GM12878 (cell line): ENCODE measurements at regions not wholly inside any gene's neighbourhood (a gene's known extent, or its start where the extent isn't known, plus 50 kb on each side); places are given as distances from the start of the nearest gene placed in this dataset. TPM values are rescaled to one million over a fixed set of nuclear protein-coding genes. Genes with fewer than 3 reads are reported as not detected.

Experiments
- ATAC-seq: fragments of 200-7000 bp; cut with Tn5 transposase; 3 replicates; pipeline ENCODE4 v1.9.1; 2020; ENCODE audit warnings: mild to moderate bottlenecking, moderate library complexity
- BruUV-seq: library from RNA; stranded (reverse); fragments of 400-500 nt; replicated peaks from 2 replicates; lab custom pipeline; 2021; lab: Mats Ljungman, UMichigan
- CTCF ChIA-PET: fragments of 300-600 bp; sonication (Branson Sonifier 250); formaldehyde crosslinking; extraction: SDS; loops from one replicate; lab custom pipeline; 2021; ENCODE audit warnings: inconsistent platforms; lab: Yijun Ruan, JAX
- POLR2A ChIA-PET: fragments of 350-600 bp; formaldehyde crosslinking; extraction: SDS; loops from one replicate; lab custom pipeline; 2021; ENCODE audit warnings: inconsistent platforms; lab: Charles Lee
- RAD21 ChIA-PET: fragments of 300-600 bp; sonication (Branson Sonifier 250); formaldehyde crosslinking; loops from one replicate; lab custom pipeline; 2023; ENCODE audit warnings: antibody characterized with exemption; ENCODE audit not compliant: unreplicated experiment; lab: Charles Lee
- SMC1A ChIA-PET: fragments of 300-600 bp; sonication (Branson Sonifier 250); formaldehyde crosslinking; loops from one replicate; lab custom pipeline; 2023; ENCODE audit not compliant: unreplicated experiment, uncharacterized antibody; lab: Charles Lee
- DNase-seq: peaks from one replicate; pipeline ENCODE4 v3.0.0-alpha.2; 2011; ENCODE audit warnings: low read depth, low spot score
- FAIRE-seq: peaks from 3 replicates; lab custom pipeline; 2011; peaks lifted over from hg19 to GRCh38; lab: Jason Lieb, UNC
- H2AFZ ChIP-seq: 2 replicates; pipeline ENCODE4 v1.6.0; 2011; ENCODE audit warnings: low read depth, low read length, control low read depth; ENCODE audit not compliant: control insufficient read depth
- H3K27ac ChIP-seq: 2 replicates; pipeline ENCODE4 v1.5.1; 2011; ENCODE audit warnings: control low read depth; ENCODE audit not compliant: control insufficient read depth, insufficient read depth
- H3K27me3 ChIP-seq, 2 experiments: replicated peaks in 1 of 2; 2 replicates each; pipeline versions ENCODE4 v1.6.0 to v1.6.1; 2011; ENCODE audit warnings: low read length in 1 of 2; ENCODE audit not compliant: control insufficient read depth in 2 of 2, insufficient read depth in 2 of 2
- H3K36me3 ChIP-seq, 2 experiments: 2 replicates each; pipeline ENCODE4 v1.5.1; 2011; ENCODE audit warnings: low read length in 1 of 2; ENCODE audit not compliant: control insufficient read depth in 2 of 2, insufficient read depth in 2 of 2
- H3K4me1 ChIP-seq: 2 replicates; pipeline ENCODE4 v1.6.1; 2011; ENCODE audit warnings: mild to moderate bottlenecking, low read length, moderate library complexity, mixed read lengths; ENCODE audit not compliant: control insufficient read depth, insufficient read depth
- H3K4me2 ChIP-seq: 2 replicates; pipeline ENCODE4 v1.6.0; 2011; ENCODE audit warnings: control low read depth; ENCODE audit not compliant: control insufficient read depth, insufficient read depth
- H3K4me3 ChIP-seq: fragments of 200-600 bp; sonication (generic); 2 replicates; pipeline ENCODE4 v1.5.1; 2016
- H3K79me2 ChIP-seq: 2 replicates; pipeline ENCODE4 v1.6.0; 2011; ENCODE audit warnings: low read length; ENCODE audit not compliant: control insufficient read depth, insufficient read depth
- H3K9ac ChIP-seq: 2 replicates; pipeline ENCODE4 v1.8.0; 2011; ENCODE audit warnings: low read length, control low read depth, mixed read lengths; ENCODE audit not compliant: control insufficient read depth, insufficient read depth
- H3K9me3 ChIP-seq: replicated peaks from 3 replicates; pipeline ENCODE4 v1.5.1; 2011; ENCODE audit warnings: mild to moderate bottlenecking, low read length; ENCODE audit not compliant: control insufficient read depth, insufficient read depth
- H4K20me1 ChIP-seq: 2 replicates; pipeline ENCODE4 v1.6.0; 2011; ENCODE audit not compliant: control insufficient read depth, insufficient read depth
- ASH2L ChIP-seq: fragments of 300-600, 200-600 bp; sonication (generic); IDR thresholded peaks from 2 replicates; pipeline ENCODE4 v1.6.1; 2017; ENCODE audit warnings: low read depth, mild to moderate bottlenecking, borderline replicate concordance
- GATAD2B ChIP-seq: fragments of 450-650 bp; conservative IDR thresholded peaks from 2 replicates; pipeline ENCODE4 v1.6.1; 2017; ENCODE audit warnings: low read depth, mild to moderate bottlenecking, moderate library complexity
- PML ChIP-seq: IDR thresholded peaks from 2 replicates; pipeline ENCODE4 v1.6.1; 2012; ENCODE audit warnings: low read length, inconsistent platforms
- RFX5 ChIP-seq: IDR thresholded peaks from 2 replicates; pipeline ENCODE4 v1.6.1; 2011; ENCODE audit warnings: low read depth, low read length, improper control_type of control experiment
- SIX5 ChIP-seq: IDR thresholded peaks from 2 replicates; pipeline ENCODE4 v1.6.1; 2011; ENCODE audit warnings: mild to moderate bottlenecking, low read depth, low read length, moderate library complexity; ENCODE audit not compliant: severe bottlenecking
- SP1 ChIP-seq: IDR thresholded peaks from one replicate; pipeline ENCODE4 v1.6.1; 2011; ENCODE audit warnings: low read depth, low read length
- SPI1 ChIP-seq: IDR thresholded peaks from 2 replicates; pipeline ENCODE4 v1.6.1; 2011; ENCODE audit warnings: low read depth, mild to moderate bottlenecking, low read length, moderate library complexity, borderline replicate concordance; ENCODE audit not compliant: insufficient read depth
- TARDBP ChIP-seq: IDR thresholded peaks from 2 replicates; pipeline ENCODE4 v1.6.1; 2016; ENCODE audit warnings: borderline replicate concordance
- YY1 ChIP-seq: IDR thresholded peaks from 2 replicates; pipeline ENCODE4 v1.6.1; 2011; ENCODE audit warnings: low read depth, mild to moderate bottlenecking, low read length
- ZNF622 ChIP-seq: fragments of 450-650 bp; IDR thresholded peaks from 2 replicates; pipeline ENCODE4 v1.6.1; 2017; ENCODE audit warnings: mild to moderate bottlenecking, inconsistent platforms
- WGBS: methylation state at CpG from one replicate; pipeline ENCODE4 v1.1.6; 2016; ENCODE audit warnings: low lambda C conversion rate; ENCODE audit not compliant: insufficient replicate concordance, insufficient coverage; ENCODE audit errors: missing lambda C conversion rate; 5-methylcytosine and 5-hydroxymethylcytosine counted together
- in situ Hi-C: fragments of 300-500 bp; cut with MboI; formaldehyde crosslinking; loops from 9 replicates; pipeline ENCODE4 v1.14.3; 2018; ENCODE audit warnings: mixed read lengths
- intact Hi-C: fragments of 100-400 bp; cut with micrococcal nuclease; formaldehyde crosslinking; loops from one replicate; pipeline ENCODE4 v1.14.2; 2022; ENCODE audit not compliant: unreplicated experiment
- small RNA-seq: library from RNA; depleted of rRNA; stranded (forward); fragments of <200 nt; gene quantifications from one replicate; pipeline ENCODE3, GENCODE V24; 2014
- TF ChIP-seq, protein P1 (sequence below): fragments of 450-650 bp; IDR thresholded peaks from 2 replicates; pipeline ENCODE4 v1.6.1; 2016; ENCODE audit warnings: mild to moderate bottlenecking
- TF ChIP-seq, protein P2 (sequence below): fragments of 450-650 bp; IDR thresholded peaks from 2 replicates; pipeline ENCODE4 v1.6.1; 2016; ENCODE audit warnings: mild to moderate bottlenecking

DNA sequence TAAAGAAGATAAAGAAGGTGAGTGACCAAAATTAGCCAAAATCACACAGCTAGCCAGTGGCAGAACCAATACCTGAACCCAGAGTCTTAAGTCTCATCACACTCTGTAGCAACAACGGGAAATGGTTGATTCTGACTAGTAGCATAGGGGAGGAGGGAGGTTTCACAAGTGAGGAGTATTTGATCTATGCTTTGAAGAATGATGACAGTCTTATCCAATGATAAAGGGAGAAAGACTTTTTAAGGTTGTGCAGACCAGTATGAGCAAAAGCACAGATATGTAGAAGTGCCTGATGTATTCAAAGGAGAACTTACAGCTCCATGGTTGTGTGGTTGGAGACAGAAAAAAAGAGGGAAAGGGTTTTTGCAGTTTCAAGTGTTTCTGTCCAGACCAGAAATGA lies 50.7 kb upstream of the LINC00305 start:
- POLR2A ChIA-PET, result interaction anchor here (1.0 kb wide), 1 partner anchor 10 kb away, joined by 3 read pairs; no protein-coding TSS in a partner anchor
- CTCF ChIA-PET, result interaction anchor here (1.6 kb wide), 1 partner anchor 80 kb away, joined by 5 read pairs; no protein-coding TSS in a partner anchor
- RAD21 ChIA-PET, result interaction anchor here (2.1 kb wide), 1 partner anchor 10 kb away, joined by 5 read pairs; no protein-coding TSS in a partner anchor
- no peak for TF ChIP-seq RFX5
- no peak for TF ChIP-seq SIX5
- TF ChIP-seq GATAD2B, result no peak
- TF ChIP-seq SPI1, result no peak
- TF ChIP-seq PML, result no peak
- TF ChIP-seq ZNF622, result no peak
- TF ChIP-seq, protein P1, sequence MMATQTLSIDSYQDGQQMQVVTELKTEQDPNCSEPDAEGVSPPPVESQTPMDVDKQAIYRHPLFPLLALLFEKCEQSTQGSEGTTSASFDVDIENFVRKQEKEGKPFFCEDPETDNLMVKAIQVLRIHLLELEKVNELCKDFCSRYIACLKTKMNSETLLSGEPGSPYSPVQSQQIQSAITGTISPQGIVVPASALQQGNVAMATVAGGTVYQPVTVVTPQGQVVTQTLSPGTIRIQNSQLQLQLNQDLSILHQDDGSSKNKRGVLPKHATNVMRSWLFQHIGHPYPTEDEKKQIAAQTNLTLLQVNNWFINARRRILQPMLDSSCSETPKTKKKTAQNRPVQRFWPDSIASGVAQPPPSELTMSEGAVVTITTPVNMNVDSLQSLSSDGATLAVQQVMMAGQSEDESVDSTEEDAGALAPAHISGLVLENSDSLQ, result no peak
- no peak for TF ChIP-seq YY1
- no peak for TF ChIP-seq ASH2L
- TF ChIP-seq TARDBP, result no peak
- TF ChIP-seq, protein P2, sequence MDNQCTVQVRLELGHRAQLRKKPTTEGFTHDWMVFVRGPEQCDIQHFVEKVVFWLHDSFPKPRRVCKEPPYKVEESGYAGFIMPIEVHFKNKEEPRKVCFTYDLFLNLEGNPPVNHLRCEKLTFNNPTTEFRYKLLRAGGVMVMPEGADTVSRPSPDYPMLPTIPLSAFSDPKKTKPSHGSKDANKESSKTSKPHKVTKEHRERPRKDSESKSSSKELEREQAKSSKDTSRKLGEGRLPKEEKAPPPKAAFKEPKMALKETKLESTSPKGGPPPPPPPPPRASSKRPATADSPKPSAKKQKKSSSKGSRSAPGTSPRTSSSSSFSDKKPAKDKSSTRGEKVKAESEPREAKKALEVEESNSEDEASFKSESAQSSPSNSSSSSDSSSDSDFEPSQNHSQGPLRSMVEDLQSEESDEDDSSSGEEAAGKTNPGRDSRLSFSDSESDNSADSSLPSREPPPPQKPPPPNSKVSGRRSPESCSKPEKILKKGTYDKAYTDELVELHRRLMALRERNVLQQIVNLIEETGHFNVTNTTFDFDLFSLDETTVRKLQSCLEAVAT, result no peak
- no peak for TF ChIP-seq SP1
- intact Hi-C loops, result no loop called here
- Histone ChIP-seq H3K27ac (no peak overlapping the region), H3K4me1 (no peaks in the 10 kb centered on the region), H3K9me3 (no peaks in the 10 kb centered on the region), H4K20me1 (no peaks in the 10 kb centered on the region), H3K9ac (no peak overlapping the region), H3K27me3 (no peaks in the 10 kb centered on the region), H3K4me3 (no peak overlapping the region), H3K36me3 (no peaks in the 10 kb centered on the region), H3K4me2 (no peak overlapping the region), H3K79me2 (no peaks in the 10 kb centered on the region), H2AFZ (no peak overlapping the region)
- FAIRE-seq, result no peak
- in situ Hi-C loops, result no loop called here
- BruUV-seq, result no TSS peak
- 0% methylated on average over 1 of the region's 1 CpG for WGBS
- no peak for DNase-seq
- SMC1A ChIA-PET, result interaction anchor here (0.9 to 5.1 kb wide), 5 partner anchors 48 to 184 kb away, joined by 3 to 40 read pairs (median 3); no protein-coding TSS in a partner anchor
- ATAC-seq, result no peak

Small RNA genes in the stretch of these regions (small RNA-seq; reads per million reads assigned to genes)
- gene AC027506.1, result not detected
